Upper lobe of left lung (tissue), 6 donors: ENCODE measurements at regions not wholly inside any gene's neighbourhood (a gene's known extent, or its start where the extent isn't known, plus 50 kb on each side); places are given as distances from the start of the nearest gene placed in this dataset.

Experiments used
- ATAC-seq, 2 donors: fragments of 200-7000 bp; cut with Tn5 transposase; one replicate each; pipeline ENCODE4 v1.9.1; 2022; ENCODE audit warnings: mild to moderate bottlenecking in 2 of 2, moderate library complexity in 2 of 2; ENCODE audit not compliant: low FRiP score in 2 of 2
- DNase-seq, 2 donors: peaks; one replicate each; pipeline ENCODE4 v3.0.0-alpha.2; 2019 to 2020
- H3K27ac ChIP-seq, 4 donors: fragments of 200-600 bp; sonication (generic); one replicate each; pipeline ENCODE4 v1.5.1; 2016 to 2019
- H3K27me3 ChIP-seq, 4 donors: fragments of 200-600 bp; sonication (generic); one replicate each; pipeline ENCODE4 v1.5.1; 2017 to 2019
- H3K36me3 ChIP-seq, 4 donors: fragments of 200-600 bp; sonication (generic); one replicate each; pipeline ENCODE4 v1.5.1; 2016 to 2019
- H3K4me1 ChIP-seq, 4 donors: fragments of 200-600 bp; sonication (generic); one replicate each; pipeline ENCODE4 v1.5.1; 2018 to 2019
- H3K4me3 ChIP-seq, 4 donors: fragments of 200-600 bp; sonication (generic); one replicate each; pipeline ENCODE4 v1.5.1; 2017 to 2019; ENCODE audit warnings: mild to moderate bottlenecking in 2 of 4, moderate library complexity in 1 of 4
- H3K9me3 ChIP-seq, 4 donors: fragments of 200-600 bp; sonication (generic); one replicate each; pipeline ENCODE4 v1.5.1; 2018 to 2019
- CTCF ChIP-seq, 6 experiments: fragments of 450-650 bp in 4 of 6; fragments of 200-600 bp in 2 of 6; sonication (generic) in 2 of 6; IDR thresholded peaks; one replicate each; pipeline ENCODE4 v1.5.1; 2016 to 2019; ENCODE audit warnings: antibody characterized with exemption in 6 of 6
- EP300 ChIP-seq, 4 donors: sonication (generic); formaldehyde crosslinking; IDR thresholded peaks; one replicate each; pipeline ENCODE4 v1.5.1; 2017; ENCODE audit warnings: antibody characterized with exemption in 4 of 4, control low read depth in 2 of 4
- POLR2A ChIP-seq, 4 donors: fragments of 450-650 bp; IDR thresholded peaks; one replicate each; pipeline ENCODE4 v1.5.1; 2016 to 2017; ENCODE audit warnings: antibody characterized with exemption in 4 of 4, mild to moderate bottlenecking in 2 of 4
- POLR2AphosphoS5 ChIP-seq, 2 donors: sonication (generic); formaldehyde crosslinking; IDR thresholded peaks; one replicate each; pipeline ENCODE4 v1.5.1; 2017; ENCODE audit warnings: antibody characterized with exemption in 2 of 2
- WGBS, 2 donors: methylation state at CpG; one replicate each; pipeline ENCODE4 v1.1.5; 2017 to 2018; 5-methylcytosine and 5-hydroxymethylcytosine counted together
- donor health status: DM: no; HTN: no; CAD: no; lungs with moderate emphysema.
- donor health status: DM: no; HTN: yes; CAD: no; lungs with severe emphysema.

- TF ChIP-seq POLR2AphosphoS5 (IDR thresholded peaks at IDR 0.05) = no peak
- no peak for TF ChIP-seq EP300 (IDR thresholded peaks at IDR 0.05)
- no peak for TF ChIP-seq POLR2A (IDR thresholded peaks at IDR 0.05)
- TF ChIP-seq CTCF (IDR thresholded peaks at IDR 0.05) = no peak
- H3K9me3 ChIP-seq = peaks cover 4 to 10% (median 8%) of the 10 kb centered on the region in 4 donors
- ATAC-seq (no peak), DNase-seq (no peak)
- H3K36me3 ChIP-seq = no peaks in the 10 kb centered on the region
- H3K4me3 ChIP-seq = no peak overlapping the region
- no peaks in the 10 kb centered on the region for H3K4me1 ChIP-seq
- no peaks in the 10 kb centered on the region for H3K27me3 ChIP-seq
- no peak overlapping the region for H3K27ac ChIP-seq
- WGBS, 2 donors = 85 to 96% methylated on average over 1 of the region's 1 CpG
Observed at GRCh38 chr12:63266988-63267387, 116.0 kb upstream of the AVPR1A start.

- no peaks in the 10 kb centered on the region for H3K27me3 ChIP-seq
- no peak for TF ChIP-seq CTCF (IDR thresholded peaks at IDR 0.05)
- no peak for TF ChIP-seq EP300 (IDR thresholded peaks at IDR 0.05)
- TF ChIP-seq POLR2AphosphoS5 (IDR thresholded peaks at IDR 0.05) = no peak
- no peak for TF ChIP-seq POLR2A (IDR thresholded peaks at IDR 0.05)
- DNase-seq (no peak), ATAC-seq (no peak)
- no peaks in the 10 kb centered on the region for H3K36me3 ChIP-seq
- no peak overlapping the region for H3K4me3 ChIP-seq
- no peak overlapping the region for H3K27ac ChIP-seq
- no peaks in the 10 kb centered on the region for H3K4me1 ChIP-seq
- H3K9me3 ChIP-seq = peaks cover 4 to 10% (median 8%) of the 10 kb centered on the region in 4 donors
- WGBS, 2 donors = 83 to 84% methylated on average over 6 of the region's 6 CpGs
Observed at GRCh38 chr12:63264629-63265028, 113.6 kb upstream of the AVPR1A start.

- Histone ChIP-seq H3K27ac (no peak overlapping the region), H3K36me3 (no peaks in the 10 kb centered on the region), H3K9me3 (no peaks in the 10 kb centered on the region), H3K4me3 (no peak overlapping the region), H3K4me1 (no peaks in the 10 kb centered on the region), H3K27me3 (no peaks in the 10 kb centered on the region)
- DNase-seq (no peak), ATAC-seq (no peak)
- TF ChIP-seq CTCF (IDR thresholded peaks at IDR 0.05) = no peak
- TF ChIP-seq POLR2A (IDR thresholded peaks at IDR 0.05) = no peak
- no peak for TF ChIP-seq EP300 (IDR thresholded peaks at IDR 0.05)
- TF ChIP-seq POLR2AphosphoS5 (IDR thresholded peaks at IDR 0.05) = no peak
- WGBS, 2 donors = 71 to 76% methylated on average over 5 of the region's 5 CpGs
Observed at GRCh38 chr12:63250486-63250885, 99.5 kb upstream of the AVPR1A start.

- Histone ChIP-seq H3K27ac (no peak overlapping the region), H3K4me3 (no peak overlapping the region), H3K36me3 (no peaks in the 10 kb centered on the region), H3K4me1 (no peaks in the 10 kb centered on the region), H3K27me3 (no peaks in the 10 kb centered on the region), H3K9me3 (peaks cover 0 to 6% (median 1%) of the 10 kb centered on the region in 4 donors)
- ATAC-seq (no peak), DNase-seq (no peak)
- TF ChIP-seq POLR2A (IDR thresholded peaks at IDR 0.05) = no peak
- TF ChIP-seq CTCF (IDR thresholded peaks at IDR 0.05) = no peak
Observed at GRCh38 chr12:63238892-63239291, 87.9 kb upstream of the AVPR1A start.

GRCh38 chr12:63232896-63233295 is 81.9 kb upstream of the AVPR1A start:
- H3K27ac ChIP-seq = no peak overlapping the region
- H3K4me1 ChIP-seq = no peaks in the 10 kb centered on the region
- H3K27me3 ChIP-seq = no peaks in the 10 kb centered on the region
- H3K36me3 ChIP-seq = no peaks in the 10 kb centered on the region
- ATAC-seq (no peak), DNase-seq (no peak)
- no peak for TF ChIP-seq POLR2AphosphoS5 (IDR thresholded peaks at IDR 0.05)
- TF ChIP-seq CTCF (IDR thresholded peaks at IDR 0.05) = no peak
- TF ChIP-seq EP300 (IDR thresholded peaks at IDR 0.05) = no peak
- no peak for TF ChIP-seq POLR2A (IDR thresholded peaks at IDR 0.05)
- H3K4me3 ChIP-seq = no peak overlapping the region
- 75 to 82% methylated on average over 3 of the region's 3 CpGs for WGBS, 2 donors
- no peaks in the 10 kb centered on the region for H3K9me3 ChIP-seq
